Heart left ventricle (tissue), 16 donors: ENCODE measurements at regions not wholly inside any gene's neighbourhood (a gene's known extent, or its start where the extent isn't known, plus 50 kb on each side); places are given as distances from the start of the nearest gene placed in this dataset.
"Not testable (repeated sequence)": the region's sequence is repeated elsewhere in the genome, so short reads cannot be mapped to it uniquely, and the experiment has no call there.

Experiments used
- ATAC-seq, 4 donors: fragments of 200-7000 bp; cut with Tn5 transposase; one replicate each; pipeline ENCODE4 v1.9.1; 2020 to 2022; ENCODE audit warnings: moderate library complexity in 4 of 4, mild to moderate bottlenecking in 3 of 4, moderate number of reproducible peaks in 1 of 4
- DNase-seq, 5 donors: peaks; one replicate each; pipeline ENCODE4 v3.0.0-alpha.2; 2020
- H3K27ac ChIP-seq, 12 donors: fragments of 200-600 bp; sonication (generic) in 4 of 12; one replicate each; pipeline versions ENCODE4 v1.5.0 to v1.8.0; 2016 to 2022; ENCODE audit warnings: mild to moderate bottlenecking in 2 of 12
- H3K27me3 ChIP-seq, 9 donors: fragments of 200-600 bp; sonication (generic) in 2 of 9; one replicate each; pipeline versions ENCODE4 v1.5.1 to v1.8.0; 2016 to 2022; ENCODE audit warnings: mild to moderate bottlenecking in 3 of 9
- H3K36me3 ChIP-seq, 9 donors: fragments of 200-600 bp; sonication (generic) in 2 of 9; one replicate each; pipeline versions ENCODE4 v1.5.0 to v1.8.0; 2018 to 2022; ENCODE audit warnings: mild to moderate bottlenecking in 2 of 9
- H3K4me1 ChIP-seq, 12 donors: fragments of 200-600 bp; sonication (generic) in 4 of 12; one replicate each; pipeline versions ENCODE4 v1.5.0 to v1.8.0; 2016 to 2022; ENCODE audit warnings: mild to moderate bottlenecking in 3 of 12
- H3K4me3 ChIP-seq, 12 donors: fragments of 200-600 bp; sonication (generic) in 4 of 12; one replicate each; pipeline versions ENCODE4 v1.5.0 to v1.8.0; 2017 to 2022; ENCODE audit warnings: mild to moderate bottlenecking in 9 of 12, moderate library complexity in 4 of 12
- H3K9me3 ChIP-seq, 12 donors: fragments of 200-600 bp; sonication (generic) in 4 of 12; one replicate each; pipeline versions ENCODE4 v1.5.0 to v1.8.0; 2016 to 2022; ENCODE audit warnings: mild to moderate bottlenecking in 1 of 12
- CTCF ChIP-seq, 12 donors: fragments of 200-600 bp; sonication (generic) in 4 of 12; IDR thresholded peaks; one replicate each; pipeline versions ENCODE4 v1.5.0 to v1.8.0; 2018 to 2022; ENCODE audit warnings: antibody characterized with exemption in 12 of 12, mild to moderate bottlenecking in 5 of 12
- POLR2A ChIP-seq, 2 donors: fragments of 450-650 bp; IDR thresholded peaks; one replicate each; pipeline ENCODE4 v1.6.1; 2017; ENCODE audit warnings: antibody characterized with exemption in 2 of 2, mild to moderate bottlenecking in 2 of 2, moderate library complexity in 2 of 2
- WGBS, 4 donors: extraction: QIAGEN DNeasy Blood & Tissue Kit in 2 of 4; methylation state at CpG; one replicate each; pipeline versions ENCODE4 v1.1.5 to v1.1.7; 2013 to 2018; 5-methylcytosine and 5-hydroxymethylcytosine counted together
- intact Hi-C, 10 donors: fragments of 100-400 bp; cut with DNase I; formaldehyde crosslinking; loops; one replicate each; pipeline versions ENCODE4 v1.11.1 to v1.14.2; 2022
- donor health status: ischemic (EF 13 %, LVEDD 7.1; RV severe dilation, severe dysfunction).
- donor health status: healthy with polysubstance abuse.
- donor health status: DM: no; HTN: yes; CAD: no.
- donor health status: DM: no; HTN: no; CAD: no.
- donor health status: ischemic (EF 25% LVEDD 6.9; RV normal size, moderate dysfunction).
- donor health status: ischemic (EF 25% LVEDD 5.7; RV mildly dilated, moderate dysfunction).
- donor health status: healthy.
- donor health status: DM: yes; HTN: yes; CAD: no.
- donor health status: ischemic (EF 35%, LVEDD 5.7; RV mildly dilated, moderate dysfunction).
- donor health status: nonischemic (EF 11% LVEDD 7.7; RV severe dilation, severe dysfunction).
- donor health status: DM: yes; HTN: yes; CAD: no.
- donor health status: PGD.
- donor health status: ischemic (EF 29% LVEDD 5.4; RV normal size, mild dysfunction).
- donor health status: nonischemic (EF 23%, LVEDD 6.1; RV moderate dilation, normal function).

GRCh38 chr12:61291647-61292046 lies 968.6 kb upstream of the USP15 start:
- ATAC-seq: no peak
- no peak for DNase-seq

GRCh38 chr12:61294011-61294410 lies 966.2 kb upstream of the USP15 start:
- intact Hi-C loops, ATAC-seq, H3K4me3 ChIP-seq, H3K27me3 ChIP-seq, H3K27ac ChIP-seq, DNase-seq, H3K36me3 ChIP-seq, H3K4me1 ChIP-seq: not testable (repeated sequence)
- H3K9me3 ChIP-seq: peaks cover 0 to 31% (median 7%) of the 10 kb centered on the region in 12 donors
- WGBS, 4 donors: 87 to 89% (median 88%) methylated on average over 11 to 13 of the region's 13 CpGs

More at GRCh38 chr12:61291647-61292046, 968.6 kb upstream of the USP15 start:
- H3K27ac ChIP-seq: no peak overlapping the region
- 78 to 85% (median 82%) methylated on average over 2 of the region's 2 CpGs for WGBS, 4 donors
- TF ChIP-seq POLR2A (IDR thresholded peaks at IDR 0.05): no peak
- no peak for TF ChIP-seq CTCF (IDR thresholded peaks at IDR 0.05)
- intact Hi-C loops: no loop called here
- no peak overlapping the region for H3K4me3 ChIP-seq
- no peaks in the 10 kb centered on the region for H3K27me3 ChIP-seq
- H3K9me3 ChIP-seq: peaks cover 0 to 53% (median 12%) of the 10 kb centered on the region in 12 donors
- no peaks in the 10 kb centered on the region for H3K36me3 ChIP-seq
- H3K4me1 ChIP-seq: no peaks in the 10 kb centered on the region

- WGBS, 4 donors: 76 to 91% (median 87%) methylated on average over 2 of the region's 2 CpGs
- ATAC-seq (no peak), DNase-seq (no peak)
- intact Hi-C loops: no loop called here
- Histone ChIP-seq H3K4me1 (no peaks in the 10 kb centered on the region), H3K27ac (no peak overlapping the region), H3K9me3 (peaks cover 0 to 5% (median 0%) of the 10 kb centered on the region in 12 donors), H3K27me3 (no peaks in the 10 kb centered on the region), H3K4me3 (no peak overlapping the region), H3K36me3 (no peaks in the 10 kb centered on the region)
- no peak for TF ChIP-seq POLR2A (IDR thresholded peaks at IDR 0.05)
- no peak for TF ChIP-seq CTCF (IDR thresholded peaks at IDR 0.05)
Observed at GRCh38 chr12:61301817-61302216, 958.4 kb upstream of the USP15 start.

- TF ChIP-seq POLR2A (IDR thresholded peaks at IDR 0.05): no peak
- TF ChIP-seq CTCF (IDR thresholded peaks at IDR 0.05): no peak
- Histone ChIP-seq H3K27me3 (no peaks in the 10 kb centered on the region), H3K4me1 (no peaks in the 10 kb centered on the region), H3K27ac (no peak overlapping the region), H3K36me3 (no peaks in the 10 kb centered on the region), H3K4me3 (no peak overlapping the region), H3K9me3 (peaks cover 0 to 5% (median 0%) of the 10 kb centered on the region in 12 donors)
- ATAC-seq (no peak), DNase-seq (no peak)
- WGBS, 4 donors: 73 to 79% (median 76%) methylated on average over 4 of the region's 4 CpGs
- intact Hi-C loops: no loop called here
Observed at GRCh38 chr12:61302282-61302681, 957.9 kb upstream of the USP15 start.

GRCh38 chr12:61308220-61308619 lies 952.0 kb upstream of the USP15 start:
- intact Hi-C loops: no loop called here
- no peaks in the 10 kb centered on the region for H3K27me3 ChIP-seq
- H3K36me3 ChIP-seq: no peaks in the 10 kb centered on the region
- H3K4me3 ChIP-seq: no peak overlapping the region
- H3K9me3 ChIP-seq: peaks cover 0 to 11% (median 0%) of the 10 kb centered on the region in 12 donors
- TF ChIP-seq CTCF (IDR thresholded peaks at IDR 0.05) (no peak), POLR2A (IDR thresholded peaks at IDR 0.05) (no peak)
- no peak for DNase-seq
- no peak overlapping the region for H3K27ac ChIP-seq
- 69 to 83% (median 78%) methylated on average over 2 of the region's 2 CpGs for WGBS, 4 donors
- no peaks in the 10 kb centered on the region for H3K4me1 ChIP-seq
- ATAC-seq: no peak
